HG03139 (cell line): ENCODE measurements at regions not wholly inside any gene's neighbourhood (a gene's known extent, or its start where the extent isn't known, plus 50 kb on each side); places are given as distances from the start of the nearest gene placed in this dataset.
"Not testable (repeated sequence)": the region's sequence is repeated elsewhere in the genome, so short reads cannot be mapped to it uniquely, and the experiment has no call there.

Experiments
- ATAC-seq: cut with Tn5 transposase; IDR thresholded peaks from one replicate; pipeline ENCODE4 v1.9.1; 2021; ENCODE audit not compliant: unreplicated experiment

DNA sequence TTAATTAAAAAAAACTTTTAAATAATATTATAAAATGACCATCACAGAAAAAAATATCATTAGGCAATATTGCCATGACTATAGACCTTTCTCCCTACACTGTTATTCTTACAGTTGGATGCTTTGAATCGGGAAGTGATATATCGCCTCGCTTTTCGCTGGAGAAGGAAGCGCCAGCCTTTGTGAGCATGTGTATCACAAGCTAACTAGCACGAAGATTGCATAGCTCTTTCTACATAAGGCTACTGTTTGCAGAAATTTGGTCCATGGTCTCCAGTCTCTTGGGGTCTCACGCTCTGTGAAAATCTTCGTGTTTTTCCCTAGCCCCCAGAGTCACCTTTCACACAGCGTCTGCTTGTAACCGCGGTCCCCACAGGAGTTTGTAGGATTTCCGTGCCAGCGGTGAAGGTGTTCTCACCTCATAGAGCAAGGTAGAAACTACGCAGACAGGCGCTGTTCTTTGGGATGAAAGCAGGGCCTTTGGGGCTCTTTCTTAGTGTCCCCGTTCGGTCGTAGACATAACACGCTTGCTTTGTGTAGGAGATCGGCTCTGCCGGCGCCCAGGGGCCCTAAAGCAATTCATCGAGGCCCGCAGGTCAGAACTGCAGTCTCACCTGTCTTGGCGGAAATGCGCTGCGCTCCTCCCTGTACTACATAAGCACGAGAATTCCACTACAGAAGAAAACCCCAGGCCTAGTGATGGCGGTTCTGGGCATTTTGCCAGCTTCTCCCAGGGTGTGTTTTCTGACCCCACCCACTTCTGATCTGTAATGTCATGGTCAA is 214.5 kb upstream of the NOTCH2NLA start:
- not testable (repeated sequence) for ATAC-seq

DNA sequence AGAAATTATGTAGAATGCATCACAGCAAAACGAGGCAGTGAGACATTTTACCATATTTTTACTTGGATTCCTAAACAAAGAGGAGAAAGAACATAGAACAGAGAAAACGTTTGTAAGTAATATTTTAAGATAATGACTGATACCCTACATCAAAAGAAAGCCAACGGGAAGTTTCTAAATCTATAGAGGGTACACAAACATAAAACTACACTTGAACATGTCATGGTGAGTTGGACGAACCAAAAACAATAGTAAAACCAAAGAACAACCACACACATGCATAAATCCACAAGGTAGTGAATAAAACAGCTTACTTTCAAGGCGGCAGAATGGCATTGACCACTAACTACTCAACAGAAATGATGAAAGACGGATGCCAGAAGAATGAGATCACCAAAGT is 209.7 kb upstream of the NOTCH2NLA start:
- ATAC-seq, result not testable (repeated sequence)

DNA sequence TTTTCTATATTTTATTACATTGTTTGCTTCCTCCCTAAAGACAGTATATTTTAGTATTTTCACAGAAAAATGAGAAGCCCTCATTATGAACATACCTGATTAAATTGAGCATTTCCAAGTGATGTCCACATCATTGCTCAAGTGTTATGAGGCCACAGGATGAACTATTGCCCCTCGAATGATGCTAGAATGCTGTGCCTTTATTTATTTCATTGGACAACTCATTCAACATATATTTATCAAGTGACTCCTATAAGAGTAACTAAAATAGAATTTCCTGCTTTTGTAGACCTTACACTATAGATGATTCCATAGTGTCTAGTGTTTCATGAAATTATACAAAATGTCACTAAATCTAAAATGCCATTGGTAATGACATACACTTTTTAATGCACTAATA is 187.8 kb upstream of the NOTCH2NLA start:
- not testable (repeated sequence) for ATAC-seq

DNA sequence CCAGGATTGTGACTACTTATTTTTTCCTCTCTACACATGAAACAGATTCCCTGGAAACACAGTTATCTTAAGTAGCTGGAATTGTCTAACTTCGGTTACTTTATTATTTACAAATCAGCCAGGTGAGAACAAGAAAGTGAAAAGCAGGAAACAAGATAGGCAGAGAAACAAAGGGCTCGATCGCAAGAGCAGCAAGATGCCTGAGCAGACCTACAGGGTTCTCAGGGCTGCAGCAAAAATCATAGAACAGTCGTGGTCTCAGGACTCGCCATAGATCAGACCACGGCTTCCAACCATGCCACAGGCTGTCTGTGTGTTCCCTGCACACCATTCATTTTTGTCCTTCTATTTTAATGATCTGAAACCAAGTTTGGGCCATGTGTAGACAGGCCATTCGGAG is 186.2 kb upstream of the NOTCH2NLA start:
- ATAC-seq, result not testable (repeated sequence)

DNA sequence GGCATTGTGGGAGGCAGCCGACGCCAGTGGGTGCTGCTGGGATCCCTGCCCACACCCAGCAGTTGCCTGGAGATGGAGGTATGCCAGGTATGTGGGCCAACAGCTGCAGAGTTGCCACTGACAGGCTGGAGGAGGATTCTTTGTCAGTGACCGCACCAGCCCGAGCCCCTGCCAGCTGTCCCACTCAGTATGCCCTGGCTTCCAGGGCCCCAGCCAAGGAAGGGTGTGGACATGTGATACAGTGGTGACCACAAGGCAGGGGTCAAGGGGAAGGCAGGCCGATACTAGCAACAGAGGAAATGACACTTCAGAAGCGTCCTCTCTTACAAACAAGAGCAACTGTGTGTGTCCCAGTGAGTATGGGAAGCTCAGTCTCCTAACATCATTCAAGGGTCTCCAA is 185.1 kb upstream of the NOTCH2NLA start:
- ATAC-seq, result not testable (repeated sequence)

DNA sequence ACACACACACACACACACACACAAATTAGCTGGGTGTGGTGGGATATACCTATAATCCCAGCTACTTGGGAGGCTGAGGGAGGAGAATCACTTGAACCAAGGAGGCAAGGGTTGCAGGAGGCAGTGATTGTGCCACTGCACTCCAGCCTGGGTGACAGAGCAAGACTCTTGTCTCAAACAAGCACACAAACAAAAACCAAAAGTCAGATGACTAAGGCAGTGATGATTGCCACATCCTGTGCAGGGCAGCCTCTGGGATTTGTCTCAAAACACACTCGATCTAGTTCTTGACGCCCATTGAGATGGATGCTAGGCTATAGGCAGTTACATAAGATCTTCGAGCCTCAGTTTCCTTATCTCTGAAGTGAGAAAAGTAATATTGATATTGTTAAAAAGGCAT is 183.1 kb upstream of the NOTCH2NLA start:
- not testable (repeated sequence) for ATAC-seq

DNA sequence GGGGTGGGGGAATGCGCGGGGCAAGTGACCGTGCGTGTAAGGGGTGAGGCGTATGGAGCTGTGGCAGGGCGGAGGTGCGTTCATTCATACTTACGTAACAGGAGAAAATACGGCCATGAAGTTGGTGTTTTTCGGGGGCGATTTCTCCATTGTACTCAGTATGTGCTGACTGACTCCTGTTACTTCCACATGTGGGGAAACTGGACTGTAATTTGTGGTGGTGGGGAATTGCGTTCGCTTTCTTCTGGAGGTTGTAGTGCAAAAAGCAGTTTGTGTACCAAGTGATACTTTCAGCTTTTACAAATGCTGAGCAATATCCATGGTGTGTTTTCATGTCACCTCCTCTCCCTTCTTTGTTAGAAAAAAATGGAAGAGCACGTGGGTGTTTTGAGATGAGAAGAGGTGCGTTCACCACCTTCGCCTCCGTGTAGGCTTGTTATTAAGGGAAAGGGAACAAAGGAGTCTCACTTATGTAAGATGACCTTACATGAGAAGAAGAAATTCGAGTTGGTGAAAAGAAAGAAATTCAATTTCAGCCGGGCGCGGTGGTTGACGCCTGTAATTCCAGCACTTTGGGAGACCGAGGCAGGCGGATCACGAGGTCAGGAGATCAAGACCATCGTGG is 181.1 kb upstream of the NOTCH2NLA start:
- ATAC-seq, result not testable (repeated sequence)

DNA sequence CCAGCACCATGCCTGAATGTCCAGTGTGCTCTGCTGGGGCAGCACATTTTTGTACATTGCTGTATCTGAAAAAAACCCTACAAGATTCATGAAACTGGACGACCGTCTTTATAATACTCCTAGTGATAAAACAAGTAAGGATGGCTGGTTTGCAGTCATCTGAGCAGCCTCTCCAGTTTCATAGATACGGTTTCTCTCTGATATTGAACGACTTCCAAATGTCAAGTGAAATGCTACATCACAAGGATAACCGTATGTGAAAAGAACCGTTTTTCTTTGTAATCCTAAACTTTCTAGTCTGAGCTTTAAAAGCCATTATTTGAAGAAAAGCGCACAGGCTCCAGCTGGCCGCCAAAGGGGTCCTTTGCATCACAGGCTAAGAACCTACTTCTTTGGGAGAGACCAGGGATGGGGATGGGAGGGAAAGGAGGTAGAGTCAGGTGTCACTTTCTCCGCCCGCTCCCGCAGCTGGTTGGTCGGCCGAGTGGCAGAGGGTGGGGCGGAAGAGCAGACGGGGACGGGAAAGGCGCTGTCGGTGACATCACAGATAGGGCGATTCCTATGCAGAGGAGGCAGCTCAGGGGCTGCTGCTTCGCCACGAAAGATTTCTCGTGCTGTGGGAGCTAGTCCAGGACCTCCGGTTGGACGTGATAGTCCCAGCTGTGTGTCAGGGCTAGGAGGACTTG is 180.4 kb upstream of the NOTCH2NLA start:
- not testable (repeated sequence) for ATAC-seq

DNA sequence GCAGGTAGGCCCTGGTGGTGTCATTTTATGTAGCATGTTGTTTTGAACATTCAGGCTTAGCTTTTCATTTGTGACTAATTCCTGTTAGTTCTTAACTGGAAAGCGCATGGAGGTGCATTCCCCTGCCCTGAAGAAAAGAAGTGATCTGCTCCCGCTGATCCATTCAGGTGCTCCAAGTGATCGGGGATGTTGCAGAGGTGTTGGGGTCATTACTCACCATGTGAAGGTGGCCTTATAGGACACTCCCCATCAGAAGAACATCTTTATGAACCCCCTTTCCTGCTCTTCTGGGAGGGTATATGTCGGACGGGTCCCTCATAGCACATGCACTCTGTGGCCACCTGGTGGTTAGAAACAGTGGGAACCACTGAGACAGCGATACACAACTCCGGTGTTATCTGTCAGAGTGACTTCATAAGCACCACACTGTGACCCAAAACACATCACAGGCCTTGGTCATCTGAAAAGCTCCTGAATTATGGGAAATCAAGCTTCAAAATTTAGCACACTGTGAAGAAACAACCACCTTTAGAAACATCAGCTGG is 172.5 kb upstream of the NOTCH2NLA start:
- ATAC-seq, result not testable (repeated sequence)

DNA sequence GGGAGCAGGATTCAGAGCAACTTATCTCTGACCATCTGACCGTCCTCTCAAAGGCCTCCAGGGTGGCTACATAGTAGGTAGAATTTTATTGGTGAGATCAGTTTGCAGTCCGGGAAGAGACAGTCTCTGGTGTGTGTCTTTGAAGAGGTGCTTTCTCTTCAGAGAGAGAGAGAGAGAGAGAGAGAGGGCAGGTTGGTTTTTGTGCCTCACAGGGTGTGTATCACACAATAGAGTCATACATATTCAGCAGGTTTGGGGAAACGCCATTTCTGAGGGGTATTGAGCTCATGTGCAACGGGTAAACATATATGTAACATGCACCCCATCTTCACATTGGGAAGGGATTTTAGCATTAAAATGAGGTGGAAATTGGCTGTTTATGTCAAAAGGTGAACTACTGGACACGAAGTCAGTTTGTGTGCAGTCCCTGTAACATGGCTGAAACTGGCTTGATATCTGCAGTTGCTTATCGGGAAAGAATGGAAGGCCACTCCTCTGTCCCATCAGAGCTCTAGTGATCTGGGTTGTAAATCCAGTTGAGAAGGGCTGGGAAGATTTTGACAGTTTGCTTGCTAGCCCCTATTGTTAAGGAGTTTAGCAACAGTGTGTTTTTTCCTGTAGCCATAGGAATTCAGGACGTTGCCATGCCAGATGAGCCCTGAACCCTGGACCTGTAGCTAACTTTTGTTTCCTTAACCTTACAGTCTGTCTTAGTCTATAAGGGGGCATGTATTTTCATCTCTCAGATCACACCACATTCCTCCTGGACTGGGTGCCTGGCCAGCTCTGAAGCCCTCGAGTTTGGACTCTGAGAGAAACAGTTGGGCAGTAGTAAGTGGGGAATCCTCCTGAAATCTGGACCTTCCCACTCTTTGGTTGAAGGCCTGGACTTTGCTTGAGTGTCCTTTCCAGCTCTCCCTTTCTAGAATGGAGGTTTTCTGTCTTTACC is 171.6 kb upstream of the NOTCH2NLA start:
- ATAC-seq, result not testable (repeated sequence)

DNA sequence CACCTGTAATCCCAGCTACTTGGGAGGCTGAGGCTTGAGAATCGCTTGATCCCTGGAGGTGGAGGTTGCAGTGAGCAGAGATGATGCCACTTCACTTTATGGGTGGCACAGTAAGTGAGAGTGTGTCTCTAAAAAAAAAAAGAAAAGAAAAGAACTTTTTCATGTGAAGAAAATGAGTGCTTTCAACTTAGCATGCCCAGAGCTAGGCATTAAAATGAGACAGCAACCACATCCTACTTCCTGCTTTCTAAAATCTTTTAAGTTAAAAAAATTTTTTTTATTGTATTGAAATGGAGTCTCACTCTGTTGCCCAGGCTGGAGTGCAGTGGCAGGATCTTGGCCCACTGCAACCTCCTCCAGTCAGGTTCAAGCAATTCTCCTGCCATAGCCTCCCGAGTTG is 170.4 kb upstream of the NOTCH2NLA start:
- not testable (repeated sequence) for ATAC-seq

DNA sequence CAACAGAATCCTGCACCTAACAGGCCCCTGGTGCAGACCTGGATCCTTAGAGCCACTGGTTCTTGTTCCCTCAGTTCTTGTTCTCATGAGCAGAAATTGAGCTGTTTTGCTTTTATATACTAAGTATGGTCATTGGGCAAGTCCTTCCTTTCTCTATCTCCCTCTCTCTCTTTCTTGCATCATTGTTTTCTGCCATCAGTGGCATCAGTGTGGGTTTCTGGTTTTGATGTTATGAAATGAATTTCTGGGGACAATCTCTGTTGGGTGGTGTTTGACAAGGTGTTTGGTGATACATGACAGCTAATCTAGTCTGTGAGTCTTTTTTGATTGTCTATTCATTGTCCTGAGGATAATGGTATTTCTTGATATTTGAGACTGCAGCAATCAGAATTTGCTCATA is 168.0 kb upstream of the NOTCH2NLA start:
- ATAC-seq, result not testable (repeated sequence)

DNA sequence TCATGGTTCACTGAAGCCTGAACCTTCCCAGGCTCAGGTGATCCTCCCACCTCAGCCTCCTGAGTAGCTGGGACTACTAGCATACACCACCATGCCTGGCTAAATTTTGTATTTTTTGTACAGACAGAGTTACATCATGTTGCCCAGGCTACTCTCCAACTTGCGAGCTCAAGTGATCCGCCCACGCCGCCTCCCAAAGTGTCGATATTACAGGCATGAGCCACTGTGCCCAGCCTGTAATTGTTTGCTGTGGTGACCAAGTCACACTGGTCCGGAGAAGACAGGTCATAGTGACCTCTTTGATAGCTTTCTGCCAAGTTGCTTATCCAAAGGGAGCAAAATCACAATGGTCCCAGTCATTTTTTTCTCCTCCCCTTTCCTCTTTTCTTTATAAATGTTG is 167.4 kb upstream of the NOTCH2NLA start:
- ATAC-seq, result not testable (repeated sequence)

DNA sequence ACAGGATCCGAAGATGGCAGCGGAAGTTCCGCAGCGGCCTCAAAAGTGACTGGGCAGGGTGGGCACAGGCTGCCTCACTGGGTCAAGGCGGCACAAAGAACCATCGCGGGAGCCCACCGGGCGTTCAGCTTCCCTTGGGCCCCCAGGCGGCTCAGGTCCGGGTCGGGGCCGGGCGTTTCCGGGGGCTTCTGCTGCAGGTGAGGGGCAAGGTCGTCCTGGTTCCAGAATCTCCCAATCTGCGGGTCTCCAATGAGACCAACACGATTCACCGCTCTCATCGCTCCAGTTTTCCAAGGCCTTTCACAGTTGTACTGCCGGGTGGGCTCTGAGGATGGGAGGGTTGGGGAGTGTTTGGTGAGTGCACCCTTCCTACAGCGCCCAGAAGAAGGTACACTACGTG is 165.0 kb upstream of the NOTCH2NLA start:
- ATAC-seq, result not testable (repeated sequence)

DNA sequence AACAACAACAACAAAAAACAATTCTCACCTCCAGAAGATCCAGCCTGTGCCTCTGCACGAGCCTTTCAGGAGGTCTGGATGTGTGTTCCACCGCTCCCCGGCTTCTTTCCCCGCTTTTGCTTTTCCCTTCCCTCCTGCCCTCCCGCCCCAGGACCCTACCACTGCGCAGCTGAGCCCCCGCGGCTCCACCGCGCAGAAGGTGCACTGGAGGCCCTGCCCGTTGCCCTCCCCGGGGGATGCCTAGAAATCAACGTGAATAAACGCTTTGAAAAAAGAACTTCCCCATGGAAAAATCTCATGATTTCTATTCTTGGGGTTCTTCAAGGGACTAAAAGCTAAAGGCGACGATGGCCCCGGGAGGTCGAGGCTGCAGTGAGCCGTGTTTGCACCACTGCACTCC is 164.3 kb upstream of the NOTCH2NLA start:
- ATAC-seq, result not testable (repeated sequence)

DNA sequence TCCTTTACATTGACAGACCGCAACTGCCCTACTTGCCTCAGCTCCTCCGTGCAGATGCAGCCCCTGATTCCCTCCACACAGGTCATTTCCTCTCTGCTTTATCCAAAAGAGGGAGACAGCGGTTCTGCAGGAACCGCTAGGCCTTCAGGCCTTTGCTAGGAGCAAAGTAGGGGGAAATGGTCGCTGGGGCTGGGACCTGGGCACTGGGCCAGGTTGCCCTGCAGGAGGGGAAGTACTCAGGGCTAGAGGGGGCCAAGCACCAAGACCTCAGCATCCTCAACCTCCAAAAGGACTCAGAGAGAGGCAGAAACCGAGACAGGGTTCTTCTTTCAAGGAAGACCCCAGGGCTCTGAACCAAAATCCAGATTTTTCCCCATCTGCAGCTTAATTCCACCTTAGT is 160.4 kb upstream of the NOTCH2NLA start:
- not testable (repeated sequence) for ATAC-seq

DNA sequence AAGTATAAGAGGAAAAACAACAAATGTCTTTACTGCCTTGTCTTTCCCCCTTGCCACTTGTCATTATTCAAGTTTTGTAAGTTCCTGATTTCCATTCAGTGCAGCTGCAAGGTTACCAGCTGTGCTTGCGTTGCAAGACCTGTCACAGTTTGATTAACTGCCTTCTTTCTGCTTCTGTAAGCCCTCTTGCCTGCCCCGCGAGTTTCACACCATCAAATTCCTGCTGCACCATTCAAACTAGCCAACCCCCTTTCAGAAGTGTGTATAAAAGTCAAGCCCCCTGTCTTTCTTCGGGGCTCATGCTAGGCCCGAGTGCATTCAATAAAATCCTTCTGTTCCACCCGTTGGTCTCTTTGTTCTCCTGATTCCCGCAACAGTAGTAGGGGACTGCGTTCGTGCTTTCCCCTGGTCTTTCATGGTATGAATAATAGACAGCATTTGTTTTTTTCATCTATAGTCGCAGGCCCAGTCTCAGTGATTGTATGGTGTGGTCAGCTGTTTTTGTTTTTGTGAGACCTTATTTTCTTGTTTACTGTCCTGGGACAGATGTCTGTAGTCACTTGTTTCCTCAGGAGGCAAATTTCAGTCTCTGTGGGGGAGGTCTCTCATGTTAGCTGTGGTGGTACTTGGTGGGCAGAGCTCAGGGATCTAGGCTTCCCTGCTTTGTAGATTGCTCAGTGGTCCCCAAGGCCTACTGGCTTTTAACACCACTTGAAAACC is 159.1 kb upstream of the NOTCH2NLA start:
- not testable (repeated sequence) for ATAC-seq

DNA sequence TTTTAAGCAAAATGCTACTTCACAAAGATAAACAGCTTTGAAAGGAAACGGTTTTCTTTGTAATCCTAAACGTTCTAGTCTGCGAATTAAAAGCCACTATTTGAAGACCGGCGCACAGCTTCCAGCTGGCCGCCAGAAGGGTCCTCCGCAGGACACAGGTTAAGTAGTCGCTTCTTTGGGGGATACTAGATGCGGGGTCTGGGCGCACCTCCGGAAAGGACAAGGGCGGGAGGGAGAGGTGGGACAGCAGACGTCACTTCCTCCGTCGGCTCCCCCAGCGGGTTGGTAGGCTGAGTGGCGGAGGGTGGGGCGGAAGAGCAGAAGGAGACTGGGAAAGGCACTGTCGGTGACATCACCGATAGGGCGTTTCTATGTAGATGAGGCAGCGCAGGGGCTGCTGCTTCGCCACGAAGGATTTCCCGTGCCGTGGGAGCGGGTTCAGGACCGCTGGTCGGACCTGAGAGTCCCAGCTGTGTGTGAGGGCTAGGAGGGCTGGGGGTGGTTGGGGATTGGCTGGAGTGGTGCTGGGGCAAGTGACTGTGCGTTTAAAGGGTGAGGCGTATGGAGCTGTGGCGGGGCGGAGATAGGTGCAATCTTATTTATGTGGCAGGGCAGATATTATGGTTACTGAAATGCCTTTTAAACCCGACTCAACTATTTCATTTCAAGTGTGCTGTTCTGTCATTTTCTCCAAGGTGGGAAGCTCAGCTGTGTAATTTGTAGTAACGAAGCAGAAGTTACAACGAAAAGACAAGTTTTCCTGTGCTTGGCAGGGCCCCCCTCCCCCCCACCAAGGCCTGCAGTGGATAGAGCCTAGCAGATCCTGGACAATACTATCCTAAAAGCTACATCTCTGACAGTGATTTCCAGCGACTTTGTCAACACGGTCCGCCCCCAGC is 158.3 kb upstream of the NOTCH2NLA start:
- ATAC-seq, result peak; percentile 90

DNA sequence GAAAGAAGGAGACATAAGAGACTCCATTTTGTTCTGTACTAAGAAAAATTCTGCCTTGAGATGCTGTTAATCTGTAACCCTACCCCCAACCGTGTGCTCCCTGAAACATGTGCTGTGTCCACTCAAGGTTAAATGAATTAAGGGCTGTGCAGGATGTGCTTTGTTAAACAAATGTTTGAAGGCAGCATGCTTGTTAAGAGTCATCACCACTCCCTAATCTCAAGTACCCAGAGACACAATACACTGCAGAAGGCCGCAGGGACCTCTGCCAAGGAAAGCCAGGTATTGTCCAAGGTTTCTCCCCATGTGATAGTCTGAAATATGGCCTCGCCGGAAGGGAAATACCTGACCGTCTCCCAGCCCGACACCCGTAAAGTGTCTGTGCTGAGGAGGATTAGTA is 152.4 kb upstream of the NOTCH2NLA start:
- ATAC-seq, result not testable (repeated sequence)
